Neural crest cell (in vitro differentiated cells): ENCODE measurements at regions not wholly inside any gene's neighbourhood (a gene's known extent, or its start where the extent isn't known, plus 50 kb on each side); places are given as distances from the start of the nearest gene placed in this dataset.

Source experiments
- DNase-seq: peaks from one replicate; pipeline ENCODE4 v3.0.0; 2021; ENCODE audit warnings: low read depth, mixed read lengths, low spot score
- H3K27ac Mint-ChIP-seq: one replicate; pipeline ENCODE4 v1.8.0; 2021; ENCODE audit warnings: mild to moderate bottlenecking, mixed read lengths; ENCODE audit not compliant: unreplicated experiment
- H3K27me3 Mint-ChIP-seq: 2 replicates; pipeline ENCODE4 v1.8.0; 2021; ENCODE audit warnings: low read depth, mild to moderate bottlenecking, mixed read lengths
- H3K36me3 Mint-ChIP-seq: 2 replicates; pipeline ENCODE4 v1.8.0; 2021; ENCODE audit warnings: low read depth, mild to moderate bottlenecking, mixed read lengths
- H3K4me1 Mint-ChIP-seq: 2 replicates; pipeline ENCODE4 v1.8.0; 2021; ENCODE audit warnings: mixed read lengths
- H3K4me3 Mint-ChIP-seq: one replicate; pipeline ENCODE4 v1.8.0; 2021; ENCODE audit warnings: mild to moderate bottlenecking, mixed read lengths
- H3K9me3 Mint-ChIP-seq: 2 replicates; pipeline ENCODE4 v1.8.0; 2021; ENCODE audit warnings: mixed read lengths
- TF ChIP-seq, protein P1 (sequence below): fragments of 200-600 bp; sonication (generic); conservative IDR thresholded peaks from 2 replicates; pipeline ENCODE4 v1.5.0; 2021; ENCODE audit warnings: antibody characterized with exemption, mild to moderate bottlenecking

DNA sequence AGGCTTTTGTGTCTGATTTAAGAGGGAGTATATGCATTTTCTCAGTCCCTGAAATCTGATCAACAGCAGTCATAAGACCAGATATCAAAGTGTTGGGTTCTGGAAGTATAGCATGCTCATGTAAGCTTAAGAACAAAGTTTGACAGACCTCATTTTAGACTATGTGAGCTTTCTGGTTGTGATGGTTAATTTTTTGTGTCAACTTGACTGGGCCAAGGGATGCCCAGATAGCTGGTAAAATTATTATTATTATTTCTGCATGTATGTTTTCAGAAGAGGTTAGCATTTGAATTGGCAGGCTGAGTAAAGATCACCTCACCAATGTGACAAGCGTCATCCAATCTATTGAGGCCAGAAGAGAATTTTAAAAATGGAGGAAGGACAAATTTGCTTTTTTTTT lies 63.5 kb upstream of the FRMD4A start:
- no peaks in the 10 kb centered on the region for H3K4me1 Mint-ChIP-seq
- H3K36me3 Mint-ChIP-seq = no peaks in the 10 kb centered on the region
- H3K27me3 Mint-ChIP-seq = no peaks in the 10 kb centered on the region
- H3K4me3 Mint-ChIP-seq = no peak overlapping the region
- TF ChIP-seq, protein P1, sequence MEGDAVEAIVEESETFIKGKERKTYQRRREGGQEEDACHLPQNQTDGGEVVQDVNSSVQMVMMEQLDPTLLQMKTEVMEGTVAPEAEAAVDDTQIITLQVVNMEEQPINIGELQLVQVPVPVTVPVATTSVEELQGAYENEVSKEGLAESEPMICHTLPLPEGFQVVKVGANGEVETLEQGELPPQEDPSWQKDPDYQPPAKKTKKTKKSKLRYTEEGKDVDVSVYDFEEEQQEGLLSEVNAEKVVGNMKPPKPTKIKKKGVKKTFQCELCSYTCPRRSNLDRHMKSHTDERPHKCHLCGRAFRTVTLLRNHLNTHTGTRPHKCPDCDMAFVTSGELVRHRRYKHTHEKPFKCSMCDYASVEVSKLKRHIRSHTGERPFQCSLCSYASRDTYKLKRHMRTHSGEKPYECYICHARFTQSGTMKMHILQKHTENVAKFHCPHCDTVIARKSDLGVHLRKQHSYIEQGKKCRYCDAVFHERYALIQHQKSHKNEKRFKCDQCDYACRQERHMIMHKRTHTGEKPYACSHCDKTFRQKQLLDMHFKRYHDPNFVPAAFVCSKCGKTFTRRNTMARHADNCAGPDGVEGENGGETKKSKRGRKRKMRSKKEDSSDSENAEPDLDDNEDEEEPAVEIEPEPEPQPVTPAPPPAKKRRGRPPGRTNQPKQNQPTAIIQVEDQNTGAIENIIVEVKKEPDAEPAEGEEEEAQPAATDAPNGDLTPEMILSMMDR = no peak
- H3K27ac Mint-ChIP-seq = no peak overlapping the region
- H3K9me3 Mint-ChIP-seq = peaks cover 5% of the 10 kb centered on the region
- no peak for DNase-seq

DNA sequence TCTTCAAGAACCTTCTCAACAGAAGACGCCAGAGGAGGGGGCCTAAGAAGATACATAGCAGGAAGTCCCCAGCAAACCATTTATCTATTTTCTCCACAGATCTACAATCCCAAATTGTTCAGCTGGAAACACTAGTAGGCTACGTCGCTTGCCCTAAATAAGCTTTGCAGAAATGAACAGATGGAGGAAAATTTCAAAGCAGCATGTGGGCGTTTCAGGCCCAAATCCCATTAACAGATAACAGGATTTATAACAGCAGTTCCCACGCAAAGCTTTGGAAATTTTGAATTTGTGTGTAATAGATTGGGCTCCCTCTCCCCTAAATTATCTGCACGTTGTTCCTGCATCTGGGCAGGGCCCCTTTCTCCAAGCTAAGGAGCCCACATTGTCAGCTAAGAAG lies 60.6 kb upstream of the FRMD4A start:
- Mint-ChIP-seq H3K36me3 (no peaks in the 10 kb centered on the region), H3K4me3 (no peak overlapping the region), H3K4me1 (no peaks in the 10 kb centered on the region), H3K27ac (no peak overlapping the region), H3K27me3 (no peaks in the 10 kb centered on the region), H3K9me3 (peaks cover 2% of the 10 kb centered on the region)
- TF ChIP-seq, protein P1 = no peak
- DNase-seq = no peak

- DNase-seq = no peak
- H3K4me1 Mint-ChIP-seq = no peaks in the 10 kb centered on the region
- H3K27ac Mint-ChIP-seq = no peak overlapping the region
- TF ChIP-seq, protein P1 = no peak
- H3K36me3 Mint-ChIP-seq = no peaks in the 10 kb centered on the region
- peaks cover 2% of the 10 kb centered on the region for H3K27me3 Mint-ChIP-seq
- H3K4me3 Mint-ChIP-seq = no peak overlapping the region
- H3K9me3 Mint-ChIP-seq = peaks cover 2% of the 10 kb centered on the region
Measured at GRCh38 chr10:14389981-14390590, 59.4 kb upstream of the FRMD4A start.

DNA sequence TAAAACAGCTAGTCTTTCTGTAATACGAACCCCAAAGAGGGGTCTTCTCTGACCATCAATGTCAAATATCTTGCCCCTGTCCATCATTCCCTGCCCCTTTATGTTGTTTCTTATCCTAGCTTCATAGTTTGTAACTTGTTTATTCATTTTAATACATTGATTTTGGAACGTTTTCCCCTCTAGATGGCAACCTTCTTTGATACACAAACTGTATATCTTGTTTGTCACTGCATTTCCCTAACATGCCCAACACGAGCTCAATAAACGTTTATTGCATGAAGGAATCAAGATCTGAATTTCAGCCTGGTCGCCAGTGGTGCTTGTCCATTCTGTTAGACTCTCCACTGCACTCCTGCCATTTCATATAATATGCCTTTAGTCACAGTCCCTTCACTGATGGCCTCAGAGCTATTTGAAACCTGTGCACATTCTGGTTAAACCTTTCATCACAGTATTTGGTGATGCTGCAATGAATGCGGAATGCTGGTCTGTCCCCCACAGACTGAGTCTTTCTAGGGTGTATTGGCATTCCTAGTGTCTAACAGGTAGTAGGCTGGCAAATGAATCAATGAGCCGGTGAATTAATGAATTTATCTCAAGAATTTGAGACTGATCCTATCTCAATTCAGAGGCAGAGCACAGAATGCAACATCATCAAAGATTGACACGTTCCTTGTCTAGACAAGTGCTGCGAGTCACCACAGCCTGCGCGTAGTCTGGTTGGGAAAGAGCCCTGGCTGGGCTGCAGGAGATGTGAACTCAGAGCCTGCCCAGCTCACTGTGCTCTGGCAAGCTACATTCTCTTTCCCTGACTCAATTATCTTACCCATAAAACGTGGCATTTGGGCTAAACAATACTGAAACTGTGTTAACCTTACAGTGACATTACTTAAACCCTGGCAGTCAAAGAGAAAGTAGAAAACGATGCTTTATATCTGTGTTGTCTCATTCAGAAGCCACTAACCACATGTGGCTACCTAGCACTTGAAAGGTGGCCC lies 55.2 kb upstream of the FRMD4A start:
- no peak for DNase-seq
- Mint-ChIP-seq H3K27me3 (peaks cover 2% of the 10 kb centered on the region), H3K4me3 (no peak overlapping the region), H3K27ac (no peak overlapping the region), H3K9me3 (peaks cover 2% of the 10 kb centered on the region), H3K36me3 (no peaks in the 10 kb centered on the region), H3K4me1 (no peaks in the 10 kb centered on the region)
- TF ChIP-seq, protein P1 = no peak

- peaks cover under 1% of the 10 kb centered on the region for H3K4me1 Mint-ChIP-seq
- H3K27me3 Mint-ChIP-seq = peaks cover 2% of the 10 kb centered on the region
- no peak for DNase-seq
- H3K4me3 Mint-ChIP-seq = no peak overlapping the region
- TF ChIP-seq, protein P1 = no peak
- H3K36me3 Mint-ChIP-seq = no peaks in the 10 kb centered on the region
- H3K27ac Mint-ChIP-seq = no peak overlapping the region
- no peaks in the 10 kb centered on the region for H3K9me3 Mint-ChIP-seq
Measured at GRCh38 chr10:14384915-14385314, 54.2 kb upstream of the FRMD4A start.
